ENCODE measurements at regions not wholly inside any gene's neighbourhood (a gene's known extent, or its start where the extent isn't known, plus 50 kb on each side); places are given as distances from the start of the nearest gene placed in this dataset.
"Not testable (repeated sequence)": the region's sequence is repeated elsewhere in the genome, so short reads cannot be mapped to it uniquely, and the experiment has no call there.

DNA sequence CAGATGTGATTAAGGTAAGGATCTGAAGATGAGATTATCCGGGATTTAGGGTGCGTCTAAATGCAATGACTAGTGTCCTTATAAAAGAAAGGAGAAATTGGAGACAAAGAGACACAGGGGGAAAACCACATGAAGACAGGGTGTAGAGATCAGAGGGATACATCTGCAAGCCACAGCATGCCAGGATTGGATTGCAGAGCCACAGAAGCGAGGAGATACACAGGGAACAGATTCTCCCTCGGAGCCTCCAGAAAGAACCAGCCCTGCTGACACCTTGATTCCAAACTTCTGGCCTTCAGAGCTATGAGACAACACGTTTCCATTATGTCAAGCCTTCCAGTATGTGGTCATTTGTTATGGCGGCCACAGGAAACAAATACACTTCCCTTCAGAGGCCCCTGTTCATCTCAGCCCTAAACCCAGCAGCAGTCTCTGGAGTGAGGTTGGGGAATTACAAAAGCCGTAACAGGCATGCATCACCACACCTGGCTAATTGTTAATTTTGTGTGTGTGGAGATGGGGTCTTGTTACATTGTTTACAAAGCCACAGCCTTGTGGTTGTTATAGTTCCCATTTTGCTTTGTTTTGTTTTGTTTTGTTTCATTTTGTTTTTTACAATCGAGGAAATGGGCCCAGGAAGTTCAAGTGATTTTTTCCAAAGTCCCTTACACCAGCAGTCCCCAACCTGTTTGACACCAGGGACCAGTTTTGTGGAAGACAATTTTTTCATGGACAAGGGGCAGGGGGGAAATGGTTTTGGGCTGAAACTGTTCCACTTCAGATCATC lies 51.6 kb upstream of the LYRM9 start:
- H3K4me3 ChIP-seq (ENCODE audit: low read depth, low read length): 0 out of 2 replicates have a peak overlapping the region, but pooled peaks have one; percentile 5
- TF ChIP-seq, protein P1, sequence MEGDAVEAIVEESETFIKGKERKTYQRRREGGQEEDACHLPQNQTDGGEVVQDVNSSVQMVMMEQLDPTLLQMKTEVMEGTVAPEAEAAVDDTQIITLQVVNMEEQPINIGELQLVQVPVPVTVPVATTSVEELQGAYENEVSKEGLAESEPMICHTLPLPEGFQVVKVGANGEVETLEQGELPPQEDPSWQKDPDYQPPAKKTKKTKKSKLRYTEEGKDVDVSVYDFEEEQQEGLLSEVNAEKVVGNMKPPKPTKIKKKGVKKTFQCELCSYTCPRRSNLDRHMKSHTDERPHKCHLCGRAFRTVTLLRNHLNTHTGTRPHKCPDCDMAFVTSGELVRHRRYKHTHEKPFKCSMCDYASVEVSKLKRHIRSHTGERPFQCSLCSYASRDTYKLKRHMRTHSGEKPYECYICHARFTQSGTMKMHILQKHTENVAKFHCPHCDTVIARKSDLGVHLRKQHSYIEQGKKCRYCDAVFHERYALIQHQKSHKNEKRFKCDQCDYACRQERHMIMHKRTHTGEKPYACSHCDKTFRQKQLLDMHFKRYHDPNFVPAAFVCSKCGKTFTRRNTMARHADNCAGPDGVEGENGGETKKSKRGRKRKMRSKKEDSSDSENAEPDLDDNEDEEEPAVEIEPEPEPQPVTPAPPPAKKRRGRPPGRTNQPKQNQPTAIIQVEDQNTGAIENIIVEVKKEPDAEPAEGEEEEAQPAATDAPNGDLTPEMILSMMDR (IDR thresholded peaks at IDR 0.05; ENCODE audit: insufficient read depth, low read depth, low read length, missing control alignments): no peak
- DNase-seq (ENCODE audit: low read depth): peak; percentile 59

DNA sequence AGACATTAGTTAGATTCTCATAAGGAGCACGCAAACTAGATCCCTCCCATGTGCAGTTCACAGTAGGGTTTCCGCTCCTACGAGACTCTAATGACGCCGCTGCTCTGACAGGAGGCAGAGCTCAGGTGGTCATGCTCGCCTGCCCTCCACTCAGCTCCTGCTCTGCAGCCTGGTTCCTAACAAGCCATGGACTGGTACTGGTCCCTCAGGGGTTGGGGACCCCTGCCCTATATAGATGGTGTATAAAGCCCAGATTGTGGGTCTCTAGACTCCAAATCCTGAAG lies 52.1 kb upstream of the LYRM9 start:
- 0 out of 2 replicates have a peak overlapping the region, but pooled peaks have one; percentile 5 for H3K4me3 ChIP-seq (ENCODE audit: low read depth, low read length)
- DNase-seq (ENCODE audit: low read depth): peak; percentile 72
- TF ChIP-seq, protein P1 (IDR thresholded peaks at IDR 0.05; ENCODE audit: insufficient read depth, low read depth, low read length, missing control alignments): no peak

DNA sequence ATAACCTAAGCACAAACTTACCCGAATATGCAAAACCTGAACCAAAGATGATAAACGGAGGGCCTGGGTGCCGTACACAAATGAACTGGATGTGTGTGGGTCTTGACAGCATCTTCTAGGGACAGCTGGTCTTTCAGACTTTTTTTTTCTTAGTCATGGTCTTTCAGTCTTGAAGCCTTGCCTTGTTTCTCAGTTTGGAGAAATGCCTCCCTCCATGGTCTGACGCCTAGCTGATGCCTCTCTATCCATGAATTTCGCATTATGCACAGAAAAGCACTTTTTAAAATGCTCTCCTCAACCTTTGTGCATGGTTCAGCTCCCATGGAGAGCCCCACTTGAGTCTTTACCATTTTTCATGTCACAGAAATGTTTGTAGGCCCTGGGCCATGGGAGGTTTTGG lies 52.8 kb upstream of the LYRM9 start:
- TF ChIP-seq, protein P1 (IDR thresholded peaks at IDR 0.05; ENCODE audit: insufficient read depth, low read depth, low read length, missing control alignments): no peak
- H3K4me3 ChIP-seq (ENCODE audit: low read depth, low read length): no peak overlapping the region
- DNase-seq (ENCODE audit: low read depth): no peak

DNA sequence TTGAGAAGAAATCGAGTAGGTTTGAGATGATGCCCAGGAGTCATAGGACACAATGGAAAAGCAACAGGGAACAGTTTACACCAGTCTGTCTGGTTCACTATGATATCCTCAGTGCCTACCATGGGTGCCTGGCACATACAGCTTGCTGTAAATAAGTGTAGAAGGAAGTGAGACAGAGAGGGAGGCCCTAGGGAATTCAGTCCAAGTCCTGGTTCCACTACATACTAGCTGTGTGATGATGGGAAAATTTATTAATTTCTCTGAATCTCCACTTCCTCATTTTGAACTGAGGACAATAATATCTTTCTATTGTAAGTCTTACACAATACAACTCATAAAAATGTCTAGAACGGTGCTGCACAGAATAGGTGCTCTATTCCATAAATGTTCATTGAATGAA lies 53.3 kb upstream of the LYRM9 start:
- H3K4me3 ChIP-seq (ENCODE audit: low read depth, low read length): no peak overlapping the region
- TF ChIP-seq, protein P1 (IDR thresholded peaks at IDR 0.05; ENCODE audit: insufficient read depth, low read depth, low read length, missing control alignments): no peak
- no peak for DNase-seq (ENCODE audit: low read depth)

DNA sequence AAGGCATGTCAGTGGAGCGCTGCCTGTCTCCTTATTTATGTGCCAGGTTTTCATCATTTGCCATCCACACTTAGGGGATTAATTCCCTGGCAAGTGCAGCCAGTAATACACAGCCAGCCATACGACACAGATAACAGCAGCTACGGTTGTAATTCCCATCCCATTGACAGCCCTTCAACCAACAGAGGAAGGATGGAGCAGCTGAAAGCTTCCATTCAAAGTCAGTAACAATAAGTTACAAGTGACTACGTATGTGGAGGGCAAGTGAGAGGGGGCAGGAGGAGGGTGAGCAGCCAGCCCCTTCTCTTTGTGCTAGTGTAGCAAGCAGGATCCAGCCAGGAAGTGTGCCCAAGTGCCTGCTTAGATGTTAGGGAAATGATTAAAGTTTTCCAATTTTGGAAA lies 53.8 kb upstream of the LYRM9 start:
- H3K4me3 ChIP-seq (ENCODE audit: low read depth, low read length): no peak overlapping the region
- TF ChIP-seq, protein P1 (IDR thresholded peaks at IDR 0.05; ENCODE audit: insufficient read depth, low read depth, low read length, missing control alignments): no peak
- no peak for DNase-seq (ENCODE audit: low read depth)

DNA sequence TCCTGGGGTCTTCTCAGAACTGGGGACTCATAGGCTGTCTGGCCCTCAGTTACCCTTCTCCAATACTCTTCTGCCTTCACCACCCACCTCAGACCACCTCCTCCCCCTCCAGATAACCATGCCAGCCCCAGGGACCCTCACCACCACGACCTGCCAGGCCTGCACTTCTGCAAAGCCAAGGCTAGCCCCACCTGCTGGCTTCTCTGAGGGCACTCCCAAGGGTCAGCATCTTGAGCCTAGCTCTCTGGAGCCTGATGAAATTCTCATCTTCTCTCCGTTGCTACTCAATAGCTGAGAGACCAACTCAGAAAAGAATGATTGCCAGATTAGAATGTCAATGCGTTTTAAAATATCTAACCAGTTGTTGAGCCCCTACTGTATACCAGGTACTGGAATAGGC lies 56.1 kb upstream of the LYRM9 start:
- TF ChIP-seq, protein P1 (IDR thresholded peaks at IDR 0.05; ENCODE audit: insufficient read depth, low read depth, low read length, missing control alignments): no peak
- DNase-seq (ENCODE audit: low read depth): no peak
- H3K4me3 ChIP-seq (ENCODE audit: low read depth, low read length): no peak overlapping the region

DNA sequence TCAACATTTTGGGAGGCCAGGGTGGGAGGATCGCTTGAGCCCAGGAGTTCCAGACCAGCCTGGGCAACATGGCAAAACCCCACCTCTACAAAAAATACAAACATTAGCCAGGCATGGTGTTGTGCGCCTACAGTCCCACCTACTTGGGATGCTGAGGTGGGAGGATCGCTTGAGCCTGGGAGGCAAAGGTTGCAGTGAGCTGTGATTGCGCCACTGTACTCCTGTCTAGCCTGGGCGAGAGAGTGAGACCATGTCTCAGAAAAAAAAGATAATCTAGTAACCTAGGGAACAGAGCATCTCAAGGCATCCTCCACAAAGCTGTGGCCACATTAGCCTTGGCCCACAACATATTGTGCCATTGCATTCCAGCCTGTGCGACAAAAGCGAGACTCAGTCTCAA lies 57.1 kb upstream of the LYRM9 start:
- not testable (repeated sequence) for H3K4me3 ChIP-seq (ENCODE audit: low read depth, low read length); DNase-seq (ENCODE audit: low read depth)

Measured in GM12865 (cell line).